CD4-positive, alpha-beta T cell treated with Interferon gamma for 1 hour (primary cell): ENCODE measurements at regions not wholly inside any gene's neighbourhood (a gene's known extent, or its start where the extent isn't known, plus 50 kb on each side); places are given as distances from the start of the nearest gene placed in this dataset.

ENCODE experiments used
- DNase-seq: peaks from one replicate; pipeline ENCODE4 v3.0.0-alpha.2; 2020

GRCh38 chr21:16979574-16979973 lies 533.3 kb upstream of the CXADR start:
- DNase-seq: no peak

GRCh38 chr21:16983420-16983819 lies 529.4 kb upstream of the CXADR start:
- DNase-seq: no peak

GRCh38 chr21:16992448-16992847 lies 520.4 kb upstream of the CXADR start:
- no peak for DNase-seq

DNA sequence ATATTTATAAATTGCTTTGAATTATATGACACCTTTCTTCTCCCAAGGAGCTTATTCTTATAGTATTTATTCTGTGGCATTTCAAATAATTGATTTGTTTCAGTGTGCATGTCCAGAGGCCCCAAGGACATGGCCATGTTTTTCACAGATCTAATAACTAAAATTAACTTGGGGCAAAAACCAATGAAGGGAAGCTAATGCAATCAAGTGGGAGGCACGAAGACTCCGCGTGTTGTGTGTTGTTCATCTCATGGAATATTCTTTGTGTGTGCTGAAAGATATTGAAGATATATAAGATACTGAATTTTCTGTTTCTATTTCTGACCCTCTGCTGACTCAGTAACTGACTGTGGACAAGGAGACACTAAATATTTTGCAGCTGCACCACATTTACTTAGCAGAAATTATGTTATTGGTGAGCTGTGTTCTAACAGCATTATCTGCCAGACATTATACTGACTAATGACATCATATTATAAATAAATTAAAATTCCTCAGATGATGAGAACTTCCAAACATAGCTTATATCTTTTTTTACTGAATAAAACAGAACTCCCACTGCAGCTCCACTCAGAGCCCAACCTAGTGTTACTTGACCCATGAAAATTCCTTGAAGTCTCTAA lies 519.3 kb upstream of the CXADR start:
- no peak for DNase-seq

DNA sequence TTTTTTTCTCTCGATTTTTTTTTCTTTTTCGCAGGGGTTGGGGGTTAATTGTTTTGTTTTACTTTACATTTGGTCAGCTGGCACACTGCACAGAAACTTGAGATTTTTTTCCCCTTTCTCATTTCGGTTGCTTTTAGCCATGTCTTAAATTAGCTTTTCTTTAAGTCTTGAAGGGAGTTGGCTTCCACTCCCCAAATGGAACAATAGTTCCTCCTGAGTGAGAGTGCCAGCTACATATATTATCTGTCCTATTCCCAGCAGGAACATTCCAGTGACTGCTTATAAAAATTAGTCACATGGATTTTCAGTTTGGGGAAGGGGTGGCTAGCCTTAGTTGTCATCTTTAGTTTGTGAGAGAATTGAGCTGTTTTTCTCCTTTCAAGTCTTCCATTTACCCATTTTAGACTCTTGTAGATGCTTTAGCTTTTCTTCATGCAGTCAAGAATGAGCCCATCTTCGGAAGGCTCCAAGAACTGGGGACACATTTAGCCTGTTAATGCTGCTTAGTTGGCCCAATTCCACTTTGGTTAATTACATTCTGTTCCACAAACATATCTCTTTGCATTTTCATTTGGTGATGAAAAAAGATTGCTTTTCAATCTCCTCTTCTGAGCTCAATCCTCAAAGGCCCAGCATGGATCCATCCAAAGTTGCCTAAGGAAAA lies 510.1 kb upstream of the CXADR start:
- no peak for DNase-seq

DNA sequence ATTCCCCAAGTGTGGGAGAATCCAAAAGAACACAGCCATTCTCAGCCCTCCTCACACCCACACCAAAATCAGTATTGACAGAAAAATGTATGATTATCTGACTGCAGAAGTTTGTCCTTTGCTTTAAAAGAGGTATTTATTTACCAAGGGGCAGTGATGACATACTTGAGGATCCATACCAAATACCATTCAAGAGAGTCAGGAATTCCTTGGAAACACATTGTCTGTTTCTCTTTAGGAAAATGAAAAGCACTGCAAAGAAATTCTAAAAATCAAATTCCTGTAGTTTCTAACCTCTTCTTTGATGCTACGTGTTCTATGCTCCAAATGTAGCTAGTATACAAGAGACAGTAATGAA lies 509.6 kb upstream of the CXADR start:
- DNase-seq: no peak

DNA sequence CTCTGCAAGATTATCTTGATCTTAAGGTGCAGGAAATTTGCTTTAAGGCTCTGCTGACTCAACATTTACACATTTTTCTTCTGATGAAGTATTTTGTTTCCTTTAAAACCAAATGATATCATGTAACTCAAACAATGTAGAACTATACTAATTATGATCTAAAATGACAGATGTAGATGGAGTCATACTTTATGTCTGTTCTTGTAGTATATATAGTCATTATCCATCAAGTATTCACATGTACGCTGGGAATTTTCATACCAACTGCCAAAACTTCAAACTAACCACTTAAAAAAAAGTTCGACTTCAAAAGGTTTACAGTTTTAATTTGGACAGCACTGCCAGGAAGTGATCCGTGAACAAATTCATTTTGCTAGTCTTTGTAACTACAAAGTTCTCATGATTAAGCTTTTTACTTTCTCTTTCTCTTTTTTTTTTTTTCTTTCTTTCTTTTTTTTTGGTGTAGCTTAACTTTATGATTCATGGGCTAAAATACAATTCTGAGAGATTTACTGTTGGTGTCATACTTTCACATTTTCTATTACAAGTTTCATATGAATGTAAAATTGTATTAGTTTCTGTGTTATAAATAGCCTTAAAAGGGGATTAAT lies 509.0 kb upstream of the CXADR start:
- no peak for DNase-seq

- no peak for DNase-seq
Observed at GRCh38 chr21:17032141-17032655, 480.6 kb upstream of the CXADR start.

DNA sequence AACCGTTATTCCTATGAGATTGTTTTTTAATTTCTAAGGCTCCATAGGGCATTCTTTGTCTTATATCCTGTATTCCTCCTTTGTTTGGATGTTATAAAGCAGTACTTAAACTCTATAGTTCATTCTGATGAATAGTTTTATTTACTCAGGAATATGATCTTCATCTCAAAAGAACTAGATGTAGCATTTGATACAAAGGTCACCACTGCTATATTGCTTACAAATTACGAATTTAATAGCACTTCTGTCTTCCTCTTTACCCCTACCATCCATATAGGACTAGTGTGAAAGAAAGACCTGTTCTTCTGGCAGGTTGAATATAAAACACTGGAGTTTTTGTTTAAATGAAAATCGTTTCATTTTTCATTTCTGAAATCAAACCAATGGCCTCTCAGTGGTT lies 468.1 kb upstream of the CXADR start:
- DNase-seq: no peak

GRCh38 chr21:17045214-17045853 lies 467.5 kb upstream of the CXADR start:
- no peak for DNase-seq

DNA sequence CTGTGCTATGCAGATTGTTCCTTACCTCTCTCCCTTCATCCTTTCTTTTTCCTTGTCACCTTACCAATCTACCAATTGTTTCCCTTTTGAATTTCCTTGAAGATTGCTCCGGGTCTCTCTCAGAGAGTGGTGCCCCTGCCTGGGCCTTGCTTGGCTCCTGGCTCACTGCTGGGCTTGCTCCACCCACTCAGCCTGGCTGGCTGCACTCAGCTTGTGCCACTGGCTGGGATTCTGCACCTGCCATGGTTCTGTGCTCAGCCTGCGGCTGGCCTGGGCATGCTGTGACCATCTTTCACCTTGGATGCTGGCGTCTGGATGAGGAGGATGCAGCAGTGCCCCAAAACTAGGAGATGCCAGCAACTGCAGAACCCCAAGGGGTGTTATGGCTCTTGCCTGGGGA lies 463.9 kb upstream of the CXADR start:
- no peak for DNase-seq

DNA sequence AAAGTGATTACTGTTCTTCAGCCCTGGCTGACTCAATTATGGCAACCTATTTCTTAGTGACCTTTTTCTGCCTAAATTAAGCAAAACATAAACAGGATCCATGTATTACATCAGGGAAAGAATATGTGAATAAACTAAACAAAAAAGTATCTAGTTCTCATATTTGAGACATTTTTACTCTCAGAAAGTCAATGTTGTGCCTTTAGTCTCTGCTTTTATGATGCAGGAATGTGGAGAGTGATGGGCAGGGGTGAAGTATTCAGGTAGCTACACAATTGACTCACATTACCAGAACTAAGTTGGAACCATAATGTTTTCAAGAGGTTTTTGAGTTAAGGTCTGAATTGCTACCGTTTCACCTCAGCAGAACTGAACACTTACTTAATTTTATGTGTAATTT lies 462.7 kb upstream of the CXADR start:
- no peak for DNase-seq

- no peak for DNase-seq
Observed at GRCh38 chr21:17050646-17051045, 462.2 kb upstream of the CXADR start.

- DNase-seq: no peak
Observed at GRCh38 chr21:17051054-17051453, 461.8 kb upstream of the CXADR start.

DNA sequence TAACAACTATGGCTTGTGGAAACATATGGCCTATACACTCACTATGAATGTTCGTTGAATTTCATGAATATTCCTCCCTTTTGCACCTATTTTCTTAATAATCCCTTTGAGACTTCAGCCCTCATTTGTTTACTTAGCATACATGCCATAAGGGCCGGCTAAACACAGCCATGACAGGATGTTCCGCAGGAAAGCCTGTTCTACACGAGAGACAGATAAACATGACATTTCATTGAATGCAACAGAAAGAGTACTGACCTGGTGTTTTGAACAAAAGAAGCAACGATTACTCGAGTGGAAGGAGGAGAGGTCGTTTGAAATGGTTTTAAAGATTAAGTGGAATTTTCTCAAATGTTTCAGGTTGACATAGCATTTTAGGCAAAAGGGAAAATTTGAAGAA lies 459.5 kb upstream of the CXADR start:
- DNase-seq: no peak

DNA sequence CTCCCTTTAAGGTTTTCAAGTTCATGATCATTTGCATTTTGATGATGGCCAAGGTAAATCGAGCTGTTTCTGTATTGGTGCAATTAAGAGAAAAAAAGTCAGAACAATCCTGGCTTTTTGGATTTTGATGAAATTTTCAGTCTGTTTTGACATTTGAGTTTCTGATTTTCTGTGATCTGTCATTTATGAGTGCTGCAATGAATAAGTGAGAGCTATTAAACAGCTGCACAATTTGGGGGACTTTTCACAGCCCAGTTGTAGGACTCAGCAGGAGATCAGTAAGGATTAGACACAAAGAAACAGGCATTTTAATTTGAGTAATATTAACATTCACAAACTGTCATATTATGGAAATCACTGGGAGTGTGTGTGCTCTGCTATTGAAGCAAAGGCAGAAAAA lies 452.9 kb upstream of the CXADR start:
- no peak for DNase-seq

GRCh38 chr21:17066006-17066405 lies 446.8 kb upstream of the CXADR start:
- DNase-seq: no peak

DNA sequence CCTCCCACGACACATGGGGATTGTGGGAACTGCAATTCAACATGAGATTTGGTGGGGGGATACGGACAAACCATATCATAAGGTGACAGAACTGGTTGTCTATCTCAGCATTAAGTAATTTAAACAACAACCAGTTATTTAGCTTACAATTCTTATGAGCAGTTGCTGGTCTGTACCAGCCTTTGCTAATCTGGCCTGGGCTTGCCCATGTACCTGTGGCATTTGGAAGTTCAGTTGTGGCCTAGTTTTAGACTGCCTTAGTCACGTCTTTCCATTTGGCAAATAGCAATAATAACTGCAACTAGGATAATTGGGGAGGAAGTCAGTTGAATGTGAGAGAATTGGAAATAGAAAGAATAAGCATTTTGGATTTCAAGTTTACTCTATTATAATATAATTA lies 441.8 kb upstream of the CXADR start:
- DNase-seq: no peak

DNA sequence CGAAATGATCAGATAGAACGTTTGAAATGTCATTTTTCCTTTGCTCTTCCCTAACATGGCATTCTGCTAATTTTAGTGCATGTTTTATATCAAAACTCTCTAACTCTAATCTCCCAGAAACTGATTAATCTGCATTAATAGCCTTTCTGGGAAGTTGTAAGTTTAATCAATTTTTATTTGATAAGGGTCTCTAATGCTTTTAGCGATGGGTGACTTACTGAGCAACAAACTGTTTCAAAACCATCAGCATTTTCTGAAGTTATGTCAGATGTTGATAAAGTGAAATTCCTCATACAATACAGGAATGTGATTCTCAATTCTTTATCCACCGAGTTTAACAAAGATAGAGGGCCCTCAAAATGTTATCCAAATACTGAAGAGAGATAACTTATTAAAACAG lies 431.6 kb upstream of the CXADR start:
- no peak for DNase-seq

GRCh38 chr21:17082843-17083483 lies 429.9 kb upstream of the CXADR start:
- no peak for DNase-seq

GRCh38 chr21:17085707-17086106 lies 427.1 kb upstream of the CXADR start:
- DNase-seq: no peak

DNA sequence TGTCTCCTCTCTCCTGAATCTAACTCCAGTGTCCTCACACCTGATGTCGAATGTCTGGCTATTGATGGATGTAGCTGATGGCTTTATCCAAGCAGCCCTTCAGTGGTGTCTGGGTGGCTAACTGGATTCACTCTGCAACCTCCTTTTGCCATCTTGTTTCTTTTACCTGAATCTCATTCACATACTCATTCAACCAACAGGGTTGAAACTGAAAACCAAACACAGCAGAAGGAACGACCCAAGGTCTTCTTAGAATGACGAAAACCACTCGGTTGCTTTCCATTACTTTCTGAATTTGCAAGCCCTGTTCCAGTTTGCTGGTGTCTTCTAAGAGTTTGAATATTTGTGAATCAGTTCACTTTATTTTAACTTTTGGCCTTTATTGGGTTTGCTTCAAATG lies 424.3 kb upstream of the CXADR start:
- no peak for DNase-seq

- no peak for DNase-seq
Observed at GRCh38 chr21:17089091-17089491, 423.8 kb upstream of the CXADR start.

DNA sequence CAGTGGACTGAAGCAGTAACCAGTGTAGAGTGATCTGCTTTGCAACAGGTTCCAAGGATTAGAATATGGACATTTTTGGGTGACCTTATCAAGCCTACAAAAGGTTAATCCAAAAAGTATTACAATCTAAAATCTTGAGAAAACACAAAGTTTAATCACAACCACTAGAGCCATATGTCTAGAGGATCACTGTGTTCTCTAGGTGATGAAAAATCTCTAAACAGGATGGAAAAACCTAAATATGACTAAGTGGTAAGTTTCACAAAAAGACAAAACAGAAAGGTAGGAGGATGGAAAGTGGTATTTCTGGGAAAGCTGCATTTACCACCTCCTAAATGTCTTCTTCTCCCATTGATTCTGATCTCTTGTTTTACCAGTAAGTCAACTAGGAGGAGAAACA lies 411.1 kb upstream of the CXADR start:
- no peak for DNase-seq
